K562 (cell line): ENCODE measurements at regions not wholly inside any gene's neighbourhood (a gene's known extent, or its start where the extent isn't known, plus 50 kb on each side); places are given as distances from the start of the nearest gene placed in this dataset.
A peak's percentile ranks its signal among the peaks of the same experiment; 100 is the strongest.

ENCODE experiments used
- ATAC-seq: fragments of 200-7000 bp; cut with Tn5 transposase; 3 replicates; pipeline ENCODE4 v1.9.1; 2020; ENCODE audit warnings: moderate library complexity
- BruUV-seq: library from RNA; stranded (reverse); fragments of 400-500 nt; replicated peaks from 2 replicates; lab custom pipeline; 2021; lab: Mats Ljungman, UMichigan
- CTCF ChIA-PET: fragments of 300-600 bp; formaldehyde crosslinking; extraction: SDS; loops from one replicate; lab custom pipeline; 2021; ENCODE audit warnings: low intra/inter-chr PET ratio; lab: Yijun Ruan, JAX
- POLR2A ChIA-PET: fragments of 300-600, 350-650 bp; sonication (Branson Sonifier 250); formaldehyde crosslinking; extraction: SDS; loops from one replicate; lab custom pipeline; 2021; ENCODE audit warnings: antibody characterized with exemption, inconsistent platforms; lab: Yijun Ruan, JAX
- DNase-seq, 4 experiments: peaks; one replicate each; pipeline versions ENCODE4 v3.0.0 to v3.0.0-alpha.2; 2011 to 2018; ENCODE audit warnings: low spot score in 3 of 4, mixed read lengths in 3 of 4; ENCODE audit errors: extremely low read depth in 1 of 4
- FAIRE-seq: peaks from 2 replicates; lab custom pipeline; 2011; peaks lifted over from hg19 to GRCh38; lab: Jason Lieb, UNC
- H2AFZ ChIP-seq: 2 replicates; pipeline ENCODE4 v1.6.0; 2011; ENCODE audit warnings: low read depth, low read length, control low read depth, inconsistent platforms
- H3K27ac ChIP-seq: fragments of 200-600 bp; 3 replicates; pipeline ENCODE4 v1.8.0; 2011; ENCODE audit warnings: low read depth, mild to moderate bottlenecking, control low read depth, inconsistent platforms, low read length, moderate library complexity, mixed read lengths; ENCODE audit errors: extremely low read depth
- H3K27me3 ChIP-seq, 2 experiments: fragments of 300-600 bp in 1 of 2; 2 replicates in 1 of 2; 3 replicates in 1 of 2; pipeline versions ENCODE4 v1.6.0 to v1.8.0; 2011; ENCODE audit warnings: inconsistent platforms in 2 of 2, low read length in 2 of 2, mild to moderate bottlenecking in 1 of 2, mixed read lengths in 1 of 2, moderate library complexity in 1 of 2; ENCODE audit not compliant: control insufficient read depth in 2 of 2, insufficient read depth in 2 of 2
- H3K36me3 ChIP-seq: fragments of 300-600 bp; 3 replicates; pipeline ENCODE4 v1.8.0; 2011; ENCODE audit warnings: mild to moderate bottlenecking, low read length, inconsistent platforms; ENCODE audit not compliant: control insufficient read depth, insufficient read depth
- H3K4me1 ChIP-seq, 2 experiments: fragments of 200-600 bp in 1 of 2; replicated peaks in 1 of 2; 2 replicates in 1 of 2; 3 replicates in 1 of 2; pipeline versions ENCODE4 v1.5.1 to v1.8.0; 2011; ENCODE audit warnings: inconsistent platforms in 2 of 2, low read length in 2 of 2, mild to moderate bottlenecking in 1 of 2, mixed read lengths in 1 of 2, moderate library complexity in 1 of 2; ENCODE audit not compliant: control insufficient read depth in 2 of 2, insufficient read depth in 2 of 2
- H3K4me2 ChIP-seq: 2 replicates; pipeline ENCODE4 v1.6.1; 2011; ENCODE audit warnings: low read length, control low read depth, inconsistent platforms, mixed read lengths; ENCODE audit not compliant: insufficient read depth
- H3K4me3 ChIP-seq: fragments of 200-600 bp; sonication (generic), shearing (Covaris generic); 2 replicates; pipeline ENCODE4 v1.5.1; 2016; ENCODE audit warnings: control low read depth, inconsistent platforms
- H3K79me2 ChIP-seq: fragments of 200-600 bp; 3 replicates; pipeline ENCODE4 v1.8.0; 2011; ENCODE audit warnings: low read length, inconsistent platforms; ENCODE audit not compliant: control insufficient read depth, insufficient read depth
- H3K9ac ChIP-seq, 2 experiments: 2 replicates each; pipeline versions ENCODE4 v1.6.0 to v1.6.1; 2011; ENCODE audit warnings: low read depth in 2 of 2, low read length in 2 of 2, control low read depth in 1 of 2, inconsistent platforms in 1 of 2, mild to moderate bottlenecking in 1 of 2, mixed read lengths in 1 of 2; ENCODE audit not compliant: insufficient read depth in 1 of 2
- H3K9me1 ChIP-seq: one replicate; pipeline ENCODE4 v1.6.0; 2011; ENCODE audit warnings: inconsistent platforms, mild to moderate bottlenecking, low read length, moderate library complexity; ENCODE audit not compliant: control insufficient read depth, insufficient read depth
- H3K9me3 ChIP-seq: replicated peaks from 2 replicates; pipeline ENCODE4 v1.5.1; 2011; ENCODE audit warnings: low read depth, low read length, inconsistent platforms; ENCODE audit not compliant: control insufficient read depth, insufficient read depth
- H4K20me1 ChIP-seq: replicated peaks from 2 replicates; pipeline ENCODE4 v1.6.1; 2011; ENCODE audit warnings: low read length, inconsistent platforms, mixed read lengths; ENCODE audit not compliant: control insufficient read depth, insufficient read depth
- AFF4 ChIP-seq: sonication (generic); formaldehyde crosslinking; IDR thresholded peaks from 2 replicates; pipeline ENCODE4 v1.8.0; 2023; ENCODE audit warnings: mild to moderate bottlenecking, missing genetic modification reagents
- EGR1 ChIP-seq: fragments of 450-650 bp; conservative IDR thresholded peaks from 2 replicates; pipeline ENCODE4 v1.6.1; 2017; ENCODE audit warnings: mild to moderate bottlenecking
- SRSF7 ChIP-seq: fragments of 200-400 bp; formaldehyde crosslinking; optimal IDR thresholded peaks from 2 replicates; pipeline ENCODE3; 2017; ENCODE audit warnings: mild to moderate bottlenecking, low read depth, low read length
- XRCC5 ChIP-seq: fragments of 200-400 bp; formaldehyde crosslinking; IDR thresholded peaks from 2 replicates; pipeline ENCODE4 v1.6.1; 2017; ENCODE audit warnings: low read depth, mild to moderate bottlenecking, low read length
- ZBTB5 ChIP-seq: fragments of 450-650 bp; IDR thresholded peaks from 2 replicates; pipeline ENCODE4 v1.6.1; 2017; ENCODE audit warnings: antibody characterized with exemption
- ZNF586 ChIP-seq: fragments of 450-650 bp; formaldehyde crosslinking; conservative IDR thresholded peaks from 2 replicates; pipeline ENCODE4 v1.4.0; 2020; ENCODE audit warnings: mild to moderate bottlenecking, moderate library complexity
- WGBS: fragments of 100-300 bp; shearing (Covaris generic); methylation state at CpG from one replicate; pipeline ENCODE4 v1.1.6; 2016; ENCODE audit warnings: low coverage, mixed read lengths; ENCODE audit not compliant: insufficient coverage; ENCODE audit errors: missing lambda C conversion rate; 5-methylcytosine and 5-hydroxymethylcytosine counted together
- in situ Hi-C: fragments of 300-500 bp; cut with MboI; formaldehyde crosslinking; loops from 4 replicates; pipeline ENCODE4 v1.15.0; 2018; ENCODE audit warnings: inconsistent platforms, mixed read lengths
- intact Hi-C: fragments of 100-400 bp; cut with micrococcal nuclease; formaldehyde crosslinking; loops from 2 replicates; pipeline ENCODE4 v1.14.2; 2022

- no peak overlapping the region; a peak in 1 of 4 replicates for H3K9ac ChIP-seq
- intact Hi-C loops: loop anchor here (10.0 kb wide), 1 partner anchor 379 kb away; no protein-coding TSS in a partner anchor
- WGBS: 0% methylated on average over 3 of the region's 3 CpGs
- H3K9me3 ChIP-seq: no peaks in the 10 kb centered on the region
- ATAC-seq: peak; percentile 27; the same call in 1 of the 3 replicates
- BruUV-seq: no TSS peak
- in situ Hi-C loops: no loop called here
- H3K36me3 ChIP-seq: no peaks in the 10 kb centered on the region
- POLR2A ChIA-PET: no interaction called here
- H3K27ac ChIP-seq: no peak overlapping the region
- H3K4me2 ChIP-seq: no peak overlapping the region
- H4K20me1 ChIP-seq: no peaks in the 10 kb centered on the region
- H2AFZ ChIP-seq: no peak overlapping the region
- H3K4me1 ChIP-seq: 0 out of 5 replicates have a peak, but pooled peaks cover 0 to 2% of the 10 kb centered on the region in 2 experiments
- TF ChIP-seq SRSF7 (no peak), EGR1 (peak; percentile 30; the same call in 1 of the 2 replicates)
- H3K4me3 ChIP-seq: no peak overlapping the region
- peak in 1 of 4 experiments; percentile 9 for DNase-seq
- H3K9me1 ChIP-seq: no peaks in the 10 kb centered on the region
- H3K27me3 ChIP-seq: peaks cover 24 to 49% of the 10 kb centered on the region in 2 experiments; a peak in 4 of 5 replicates
- no peaks in the 10 kb centered on the region for H3K79me2 ChIP-seq
- no peak for FAIRE-seq
- CTCF ChIA-PET: interaction anchor here (0.5 kb wide), 1 partner anchor 389 kb away, joined by 3 read pairs; no protein-coding TSS in a partner anchor
Observed at GRCh38 chr1:55334160-55334559, 119.0 kb upstream of the USP24 start.

- 0 out of 4 replicates have a peak overlapping the region, but pooled peaks of 1 of the 2 experiments have one; percentile 7 for H3K9ac ChIP-seq
- intact Hi-C loops: loop anchor here (10.0 kb wide), 1 partner anchor 379 kb away; no protein-coding TSS in a partner anchor
- H3K4me2 ChIP-seq: no peak overlapping the region
- in situ Hi-C loops: no loop called here
- no peak for ATAC-seq
- BruUV-seq: no TSS peak
- H3K27me3 ChIP-seq: peaks cover 26 to 53% of the 10 kb centered on the region in 2 experiments; a peak in 4 of 5 replicates
- WGBS: 2% methylated on average over 5 of the region's 5 CpGs
- ChIA-PET POLR2A (no interaction called here), CTCF (no interaction called here)
- no peaks in the 10 kb centered on the region for H3K9me1 ChIP-seq
- H2AFZ ChIP-seq: no peak overlapping the region
- H3K36me3 ChIP-seq: no peaks in the 10 kb centered on the region
- 0 out of 5 replicates have a peak, but pooled peaks cover 0 to 2% of the 10 kb centered on the region in 2 experiments for H3K4me1 ChIP-seq
- H3K27ac ChIP-seq: no peak overlapping the region
- H3K9me3 ChIP-seq: no peaks in the 10 kb centered on the region
- FAIRE-seq: no peak
- no peaks in the 10 kb centered on the region for H3K79me2 ChIP-seq
- no peak overlapping the region for H3K4me3 ChIP-seq
- TF ChIP-seq ZBTB5 (no peak), ZNF586 (no peak), AFF4 (CRISPR knock-in tag) (no peak), XRCC5 (no peak)
- TF ChIP-seq, all 486 proteins: peak for 0
- no peak for DNase-seq
- no peaks in the 10 kb centered on the region for H4K20me1 ChIP-seq
Observed at GRCh38 chr1:55333461-55333860, 118.3 kb upstream of the USP24 start.
